ENCODE measurements at regions not wholly inside any gene's neighbourhood (a gene's known extent, or its start where the extent isn't known, plus 50 kb on each side); places are given as distances from the start of the nearest gene placed in this dataset.

DNA sequence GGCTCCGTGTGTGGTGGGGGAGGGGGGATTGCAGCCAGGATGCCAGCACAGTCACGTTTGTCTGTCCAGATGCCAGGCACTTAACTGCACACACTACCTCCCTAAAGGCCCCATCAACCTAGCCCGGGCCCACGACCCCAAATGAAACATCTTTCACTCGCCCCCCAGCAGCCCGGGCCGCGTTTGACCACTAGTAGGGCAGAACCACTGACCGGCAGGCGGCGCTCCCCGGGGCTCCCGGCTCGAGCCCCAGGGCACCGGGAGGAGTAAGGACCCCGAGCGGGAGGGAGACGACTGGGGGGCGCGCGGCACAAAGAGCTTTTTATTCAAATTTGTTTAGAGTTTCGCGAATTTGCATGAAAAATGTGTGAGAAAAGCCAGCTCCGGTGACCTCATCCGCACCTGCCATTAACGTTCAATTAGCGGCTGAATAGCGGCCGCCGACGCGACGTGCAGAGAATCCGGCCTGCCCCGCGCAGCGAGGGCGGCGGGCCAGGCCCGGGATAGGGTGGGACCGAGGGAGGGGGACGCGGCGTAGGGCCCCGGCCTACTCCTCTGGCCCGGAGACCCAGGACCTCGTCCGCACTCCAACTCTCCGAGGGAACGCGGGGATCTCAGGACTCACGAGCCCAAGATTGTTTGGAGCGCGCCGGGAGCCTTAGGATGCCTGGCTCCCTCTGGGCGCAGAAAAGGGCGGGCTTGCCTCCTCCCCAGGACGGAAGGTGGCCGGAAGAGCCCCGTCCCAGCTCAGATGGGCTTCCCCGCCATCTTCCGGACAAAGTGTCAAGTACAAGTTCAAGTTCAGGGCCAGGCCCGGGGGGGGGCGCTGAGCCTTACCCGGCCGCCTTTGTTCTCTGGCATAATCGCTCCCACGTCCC is 64.9 kb upstream of the POLG start:
- peak; percentile 40 to 54 for DNase-seq

DNA sequence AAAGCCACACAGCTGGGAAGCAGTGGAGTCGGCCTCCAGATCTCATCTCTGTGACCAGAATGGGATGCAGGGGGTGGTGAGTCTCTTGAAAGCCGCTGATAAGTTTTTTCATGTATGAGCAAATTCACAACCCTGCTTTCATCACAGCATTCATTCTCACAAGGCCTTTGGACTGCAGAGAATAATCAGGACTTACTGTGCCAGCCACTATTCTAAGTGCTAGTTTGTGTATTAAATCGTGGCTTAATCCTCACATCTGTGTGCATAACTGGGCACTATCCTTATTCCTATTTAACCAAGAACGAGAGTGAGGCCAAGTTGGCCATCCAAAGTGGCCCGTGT is 64.2 kb upstream of the POLG start:
- no peak for DNase-seq

DNA sequence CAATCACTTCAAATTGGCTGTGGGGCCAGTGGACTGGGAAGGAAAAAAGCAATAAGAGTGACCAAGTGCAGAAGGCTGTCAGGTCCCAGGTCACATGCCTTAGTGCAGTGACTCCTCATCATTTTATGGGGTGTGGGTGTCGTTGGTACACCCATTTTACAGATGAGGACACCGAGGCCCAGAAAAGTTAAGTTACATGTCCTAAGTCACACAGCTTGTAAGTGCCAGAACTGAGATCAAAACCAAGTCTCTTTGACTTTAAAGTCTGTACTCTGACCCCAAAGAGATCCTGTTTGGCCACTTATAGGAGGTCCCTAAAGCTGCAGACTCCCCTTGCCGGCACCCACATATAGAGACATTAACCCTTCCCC is 63.0 kb upstream of the POLG start:
- DNase-seq = no peak

DNA sequence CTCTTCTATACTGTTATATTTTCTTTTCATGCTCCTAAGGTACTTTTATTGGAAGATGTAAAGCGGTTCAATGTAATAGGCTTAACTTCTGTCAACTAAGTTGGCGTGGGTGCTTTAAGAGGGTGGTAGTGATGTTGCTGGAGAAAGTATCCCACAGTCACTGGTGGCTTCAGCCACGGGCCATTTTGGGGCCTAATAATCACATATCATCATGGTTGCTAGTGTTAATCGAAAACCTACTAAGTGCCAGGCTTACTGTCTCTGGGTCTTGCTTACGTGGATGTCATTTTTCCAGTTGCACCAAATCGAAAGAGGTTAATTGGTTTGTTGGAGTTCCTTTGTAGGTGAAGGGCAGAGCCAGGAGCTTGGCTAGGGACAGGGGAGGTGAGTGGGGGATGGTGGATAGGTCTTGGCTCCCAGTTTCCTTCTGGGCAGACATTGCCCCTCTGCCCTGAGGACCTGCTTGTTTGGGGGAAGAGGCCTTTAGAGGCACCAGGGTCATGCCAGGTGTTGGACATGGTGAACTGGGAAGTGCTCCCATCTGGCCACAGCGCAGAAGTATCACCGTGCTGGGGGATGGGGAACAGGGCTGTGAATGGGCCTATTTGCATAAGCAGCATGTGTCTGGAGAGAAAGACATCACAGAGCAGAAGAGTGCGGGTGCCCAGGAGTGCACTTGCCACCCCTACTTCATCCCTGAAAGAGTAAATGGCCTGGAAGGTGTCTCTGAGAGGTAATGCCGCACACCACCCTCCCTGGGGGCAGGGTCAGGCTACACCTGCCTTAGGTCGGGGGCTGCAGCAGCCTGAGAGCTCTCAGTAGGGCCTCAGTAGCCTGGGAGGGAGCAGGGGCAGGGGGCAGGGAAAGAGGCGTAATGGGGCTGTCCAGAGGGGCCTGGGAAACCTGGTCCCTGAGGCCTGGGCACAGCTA is 62.4 kb upstream of the POLG start:
- DNase-seq = no peak

DNA sequence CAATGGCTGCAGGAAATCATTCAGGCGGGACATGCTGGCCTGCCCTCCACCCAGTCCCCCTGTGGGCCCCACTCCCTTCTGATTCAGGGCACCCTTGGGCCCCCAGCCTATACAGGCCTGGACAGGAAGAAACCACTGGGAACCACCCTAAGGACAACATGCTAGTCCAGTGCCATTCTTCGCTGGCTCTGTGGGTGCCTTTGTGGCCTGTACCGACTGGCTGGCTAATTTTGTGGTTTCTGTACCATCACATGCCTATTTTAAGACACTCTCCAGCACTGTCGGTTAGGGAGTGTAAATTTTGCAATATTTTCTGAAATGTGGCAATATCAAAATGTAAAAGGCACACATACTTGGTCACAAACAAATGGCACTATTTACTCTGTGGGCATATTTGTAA is 61.4 kb upstream of the POLG start:
- no peak for DNase-seq

DNA sequence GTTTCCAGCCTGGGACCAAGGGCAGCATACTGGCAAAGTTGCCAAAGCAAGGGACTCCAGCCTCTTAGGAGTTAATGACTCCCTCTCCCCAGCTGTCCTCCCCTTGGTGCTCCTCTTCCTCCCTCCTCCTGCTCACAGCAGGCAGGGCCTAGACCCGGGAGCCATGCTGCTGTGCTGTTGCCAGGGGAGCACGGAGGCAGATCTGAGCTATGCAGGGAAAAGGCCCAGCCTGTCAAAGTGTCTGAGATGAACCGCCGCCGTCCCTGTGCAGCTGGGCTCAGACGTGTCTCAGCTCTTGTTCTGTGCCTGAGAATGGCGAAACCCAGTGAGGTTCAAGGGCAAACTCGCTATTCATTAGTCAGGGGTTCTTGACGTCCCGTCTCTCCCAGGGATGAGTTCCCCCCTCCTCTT is 60.8 kb upstream of the POLG start:
- no peak for DNase-seq

DNA sequence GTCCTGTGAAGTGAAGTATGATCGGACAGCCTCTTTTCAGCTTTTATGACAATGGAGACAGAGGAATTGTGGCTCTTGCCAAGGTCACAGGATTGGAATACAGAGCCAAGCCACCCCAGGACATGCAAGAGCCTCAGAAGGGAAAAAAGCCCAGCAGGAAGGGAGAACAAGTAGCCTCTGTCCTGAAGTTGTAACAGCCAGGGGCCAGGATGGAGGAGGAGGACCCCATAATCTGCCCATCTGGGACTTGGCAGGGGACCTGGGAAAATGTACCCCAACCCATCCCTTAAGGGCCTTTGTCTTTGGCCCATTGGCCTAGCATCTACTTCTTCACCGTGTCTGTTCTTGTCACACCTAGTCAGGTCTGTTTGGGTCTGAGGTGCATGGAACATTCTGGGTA is 60.4 kb upstream of the POLG start:
- no peak for DNase-seq

DNA sequence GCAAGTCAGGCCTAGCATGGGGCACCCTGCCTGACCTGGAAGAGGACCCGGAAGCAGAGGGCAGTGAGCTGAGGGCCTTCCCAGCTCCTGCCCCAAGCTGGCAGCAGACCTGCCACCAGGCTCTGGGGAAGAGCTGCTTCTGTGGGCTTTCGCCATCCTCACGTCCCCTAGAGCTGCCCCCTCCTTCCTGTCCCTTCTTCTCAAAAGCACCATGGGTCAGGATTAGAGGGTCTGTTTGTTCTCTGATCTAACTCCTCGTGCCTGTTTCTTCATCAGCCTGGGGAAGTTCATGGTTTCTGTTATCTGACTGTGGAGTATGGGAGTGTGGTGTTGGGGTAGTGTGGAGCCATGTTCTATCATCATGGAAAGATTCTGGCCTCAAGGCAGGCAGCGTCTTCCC is 58.4 kb upstream of the POLG start:
- DNase-seq = no peak

DNA sequence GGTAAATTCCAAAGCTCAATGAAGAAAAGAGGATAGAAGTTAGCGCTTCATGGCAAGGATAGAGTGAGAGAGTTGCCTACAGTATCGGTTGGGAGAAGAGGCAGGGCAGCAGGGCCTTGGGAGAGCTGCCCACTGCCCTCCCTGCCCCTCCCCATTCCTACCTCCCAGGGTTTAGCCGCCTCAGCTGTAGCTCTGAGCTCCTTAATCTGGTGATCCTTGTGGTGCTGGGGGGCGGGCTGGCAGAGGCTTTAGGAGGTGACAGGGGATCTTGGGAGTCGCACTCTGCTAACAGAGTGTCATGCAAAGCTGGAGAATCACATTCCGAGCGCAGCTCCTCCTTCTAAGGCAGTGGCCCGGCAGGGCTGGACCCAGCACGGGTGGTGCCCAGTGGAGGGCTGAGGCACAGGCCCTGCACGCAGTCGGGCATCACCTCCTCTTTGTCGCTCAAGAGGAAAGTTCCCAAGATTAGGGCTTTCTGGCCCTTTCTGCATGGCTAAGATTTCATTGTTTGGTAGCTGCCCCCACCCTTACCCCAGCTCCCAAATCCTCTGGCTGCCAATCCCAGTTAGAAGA is 57.1 kb upstream of the POLG start:
- DNase-seq = no peak

DNA sequence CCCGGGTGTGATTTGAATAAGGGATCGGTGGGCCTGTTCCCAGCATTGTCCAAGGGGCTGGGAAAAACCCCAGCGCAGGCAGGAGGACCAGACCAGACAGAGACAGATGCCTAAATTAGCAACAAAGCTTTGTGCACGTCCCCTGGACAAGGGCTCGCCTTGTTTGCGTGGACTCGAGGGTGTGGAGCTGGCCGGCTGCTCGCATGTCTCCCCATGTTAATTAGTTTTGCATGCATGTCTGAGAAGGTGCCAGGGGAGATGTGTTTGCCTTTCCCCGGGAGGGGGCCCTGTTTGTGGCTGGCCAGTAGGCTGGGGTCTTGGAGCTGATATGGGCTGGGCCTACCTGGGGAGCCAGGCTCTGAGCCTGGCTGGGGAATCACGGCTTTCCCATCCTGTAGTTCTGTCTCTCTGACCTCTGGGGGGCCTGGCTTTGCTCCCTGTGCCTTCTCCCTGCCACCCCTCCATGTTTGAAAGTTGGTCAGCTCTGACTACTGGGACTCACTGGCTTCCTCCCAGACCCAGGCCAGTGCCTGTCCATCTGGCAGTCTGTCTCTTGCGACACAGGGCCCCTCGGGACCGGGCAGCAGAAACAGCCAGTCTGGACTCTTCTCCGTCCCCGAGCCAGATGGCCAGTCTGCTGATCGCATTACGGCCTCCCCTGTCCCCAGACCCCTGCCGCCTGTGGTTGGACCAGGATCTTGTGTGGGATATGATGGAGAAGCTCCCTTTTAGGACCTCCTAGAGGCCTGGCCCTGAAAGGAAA is 55.4 kb upstream of the POLG start:
- no peak for DNase-seq

DNA sequence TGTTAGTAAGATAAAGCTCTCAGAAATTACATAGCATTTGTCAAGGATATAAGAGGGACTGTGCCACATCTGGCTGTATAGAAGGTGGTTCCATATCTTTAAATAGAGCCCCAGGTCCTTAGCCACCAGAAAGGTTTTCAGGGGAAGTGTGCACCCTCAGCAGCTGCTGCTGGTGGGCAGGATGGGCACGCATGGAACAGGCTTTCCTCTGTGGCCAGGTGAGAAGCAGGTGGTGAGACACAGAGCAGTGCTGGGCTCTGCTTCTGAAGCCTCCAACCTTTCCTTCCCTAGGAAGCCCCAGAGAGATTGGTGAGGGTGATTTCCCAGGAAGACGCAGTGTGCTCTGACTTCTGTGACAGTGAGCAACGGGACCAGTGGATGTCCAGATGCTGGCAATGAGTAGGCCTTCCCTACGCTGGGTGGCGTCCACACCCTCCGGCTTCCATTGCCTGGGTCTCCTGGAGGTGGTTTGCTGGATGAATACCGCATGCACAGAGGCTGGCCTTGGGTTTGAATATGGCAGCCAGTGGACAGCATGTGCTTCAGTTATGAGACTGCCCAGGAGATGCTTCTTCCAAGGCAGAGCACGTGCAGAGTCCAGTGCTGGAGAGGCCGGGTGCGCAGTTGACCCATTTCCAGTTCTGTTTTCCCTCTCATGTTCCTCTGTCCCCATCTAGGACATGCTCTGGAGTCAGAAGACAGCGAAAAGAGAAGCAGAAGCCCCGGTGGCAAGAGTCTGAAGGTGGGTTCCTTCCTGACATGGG is 52.7 kb upstream of the POLG start:
- no peak for DNase-seq

DNA sequence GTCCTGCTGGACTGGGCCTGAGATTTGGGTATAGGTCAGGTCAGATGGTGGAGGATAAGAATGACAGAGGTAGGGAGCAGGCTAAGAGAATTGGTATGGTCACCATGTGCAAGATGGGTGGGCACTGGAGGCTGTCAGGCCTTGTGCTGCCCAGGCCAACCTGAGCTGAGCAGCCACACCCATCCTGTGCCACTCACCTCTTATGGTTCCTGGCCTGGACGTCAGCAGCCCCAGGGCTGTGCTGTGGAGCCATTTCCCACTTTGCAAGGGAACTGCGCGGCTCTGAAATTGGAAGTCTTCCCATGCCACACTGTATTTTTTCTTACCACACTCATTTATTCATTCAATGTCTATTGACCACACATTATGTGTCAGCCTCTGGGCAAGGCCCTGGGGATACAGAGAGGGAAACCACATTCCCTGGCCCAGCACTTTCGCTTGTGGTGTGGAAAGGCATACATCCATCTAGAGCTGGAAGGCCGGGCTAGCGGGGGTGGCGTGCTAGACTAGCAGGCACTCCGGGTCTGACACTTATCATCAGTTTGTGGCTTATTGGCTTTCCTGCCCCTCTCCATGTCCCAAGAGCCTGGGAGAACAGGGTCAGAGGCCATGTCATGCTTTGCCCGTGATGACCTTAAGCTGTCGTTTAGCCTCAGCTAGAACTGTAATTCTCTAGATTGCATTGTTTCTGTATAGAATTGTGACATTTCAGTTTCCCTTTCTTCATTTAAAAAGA is 51.1 kb upstream of the POLG start:
- DNase-seq = no peak

Measured in activated CD4-positive, alpha-beta T cell treated with anti-CD3 and anti-CD28 coated beads, Interleukin-2, amount 50 U/mL, for 48 hours (primary cell).